IMR-90 (cell line): ENCODE measurements at regions not wholly inside any gene's neighbourhood (a gene's known extent, or its start where the extent isn't known, plus 50 kb on each side); places are given as distances from the start of the nearest gene placed in this dataset.

ENCODE experiments used
- ATAC-seq: fragments of 200-7000 bp; cut with Tn5 transposase; 2 replicates; pipeline ENCODE4 v1.9.1; 2020; ENCODE audit warnings: low read depth, mild to moderate bottlenecking, moderate library complexity
- BruUV-seq: library from RNA; stranded (reverse); fragments of 400-500 nt; replicated peaks from 2 replicates; lab custom pipeline; 2021; lab: Mats Ljungman, UMichigan
- CTCF ChIA-PET: fragments of 300-600 bp; formaldehyde crosslinking; extraction: SDS; loops from one replicate; lab custom pipeline; 2021; ENCODE audit warnings: antibody characterized with exemption; lab: Yijun Ruan, JAX
- POLR2A ChIA-PET: fragments of 300-600 bp; sonication (Branson Sonifier 250); formaldehyde crosslinking; loops from one replicate; lab custom pipeline; 2022; ENCODE audit warnings: antibody characterized with exemption; ENCODE audit not compliant: unreplicated experiment; lab: Charles Lee
- DNase-seq: peaks from one replicate; pipeline ENCODE4 v3.0.0; 2013
- H2AFZ ChIP-seq: replicated peaks from 2 replicates; pipeline ENCODE3; 2013; ENCODE audit warnings: low read length, mild to moderate bottlenecking; ENCODE audit not compliant: poor library complexity
- H2AK5ac ChIP-seq: 2 replicates; pipeline ENCODE4 v1.6.1; 2013; ENCODE audit warnings: low read depth, low read length, inconsistent platforms
- H2AK9ac ChIP-seq: replicated peaks from 2 replicates; pipeline ENCODE3; 2013; ENCODE audit warnings: mild to moderate bottlenecking, low read depth, low read length, moderate library complexity; ENCODE audit not compliant: poor library complexity
- H2BK120ac ChIP-seq: 2 replicates; pipeline ENCODE4 v1.6.1; 2013; ENCODE audit warnings: low read depth, low read length, inconsistent platforms
- H2BK15ac ChIP-seq: 3 replicates; pipeline ENCODE4 v1.6.1; 2013; ENCODE audit warnings: low read depth, low read length, inconsistent platforms
- H2BK20ac ChIP-seq: 2 replicates; pipeline ENCODE4 v1.6.1; 2013; ENCODE audit warnings: low read depth, mild to moderate bottlenecking, inconsistent platforms, low read length, moderate library complexity
- H2BK5ac ChIP-seq: 2 replicates; pipeline ENCODE4 v1.6.1; 2013; ENCODE audit warnings: mild to moderate bottlenecking, low read depth, low read length, inconsistent platforms; ENCODE audit not compliant: poor library complexity, severe bottlenecking
- H3K14ac ChIP-seq: replicated peaks from 2 replicates; pipeline ENCODE4 v1.6.1; 2013; ENCODE audit warnings: low read depth, low read length, inconsistent platforms
- H3K18ac ChIP-seq: 2 replicates; pipeline ENCODE4 v1.6.1; 2013; ENCODE audit warnings: low read depth, low read length, control low read depth
- H3K23ac ChIP-seq: 2 replicates; pipeline ENCODE4 v1.6.1; 2013; ENCODE audit warnings: low read depth, low read length, inconsistent platforms
- H3K27ac ChIP-seq: 2 replicates; pipeline ENCODE4 v1.5.1; 2013; ENCODE audit warnings: mild to moderate bottlenecking, control low read depth, low read length; ENCODE audit not compliant: insufficient read depth
- H3K27me3 ChIP-seq: 2 replicates; pipeline ENCODE4 v1.6.1; 2013; ENCODE audit warnings: low read length; ENCODE audit not compliant: control insufficient read depth, insufficient read depth
- H3K36me3 ChIP-seq: 2 replicates; pipeline ENCODE4 v1.6.1; 2013; ENCODE audit warnings: low read length, mixed read lengths; ENCODE audit not compliant: control insufficient read depth, insufficient read depth
- H3K4ac ChIP-seq: 2 replicates; pipeline ENCODE4 v1.6.1; 2013; ENCODE audit warnings: low read depth, low read length, inconsistent platforms
- H3K4me1 ChIP-seq: 2 replicates; pipeline ENCODE4 v1.6.1; 2013; ENCODE audit warnings: low read length, mixed read lengths; ENCODE audit not compliant: control insufficient read depth, insufficient read depth
- H3K4me2 ChIP-seq: 2 replicates; pipeline ENCODE4 v1.6.1; 2013; ENCODE audit warnings: low read depth, mild to moderate bottlenecking, control low read depth, low read length, moderate library complexity
- H3K4me3 ChIP-seq: 2 replicates; pipeline ENCODE4 v1.5.1; 2013; ENCODE audit warnings: low read depth, mild to moderate bottlenecking, control low read depth, low read length, moderate library complexity; ENCODE audit not compliant: insufficient read depth
- H3K56ac ChIP-seq: 2 replicates; pipeline ENCODE4 v1.6.1; 2013; ENCODE audit warnings: low read length, inconsistent platforms; ENCODE audit not compliant: insufficient read depth; ENCODE audit errors: extremely low read depth
- H3K79me1 ChIP-seq, 2 experiments: 2 replicates each; pipeline ENCODE4 v1.6.1; 2013; ENCODE audit warnings: low read length in 2 of 2, inconsistent platforms in 1 of 2, low read depth in 1 of 2
- H3K9ac ChIP-seq: 2 replicates; pipeline ENCODE4 v1.6.1; 2013; ENCODE audit warnings: low read depth, low read length, control low read depth
- H3K9me1 ChIP-seq: 2 replicates; pipeline ENCODE4 v1.6.1; 2013; ENCODE audit warnings: low read length, inconsistent platforms; ENCODE audit not compliant: insufficient read depth
- H3K9me3 ChIP-seq: 2 replicates; pipeline ENCODE4 v1.6.1; 2013; ENCODE audit warnings: low read length; ENCODE audit not compliant: control insufficient read depth, insufficient read depth
- H4K20me1 ChIP-seq: 2 replicates; pipeline ENCODE4 v1.6.1; 2013; ENCODE audit warnings: low read length, inconsistent platforms; ENCODE audit not compliant: insufficient read depth
- H4K5ac ChIP-seq: 2 replicates; pipeline ENCODE4 v1.6.1; 2013; ENCODE audit warnings: mild to moderate bottlenecking, low read depth, low read length, control low read depth
- H4K8ac ChIP-seq, 2 experiments: 2 replicates each; pipeline ENCODE4 v1.6.1; 2013; ENCODE audit warnings: low read depth in 2 of 2, low read length in 2 of 2, control low read depth in 1 of 2, inconsistent platforms in 1 of 2
- H4K91ac ChIP-seq: 2 replicates; pipeline ENCODE4 v1.6.1; 2013; ENCODE audit warnings: low read depth, low read length, inconsistent platforms; ENCODE audit not compliant: insufficient read depth
- MXI1 ChIP-seq: IDR thresholded peaks from 2 replicates; pipeline ENCODE4 v1.6.1; 2012; ENCODE audit warnings: low read depth, mild to moderate bottlenecking, low read length, moderate library complexity, borderline replicate concordance
- WGBS, 2 experiments: methylation state at CpG; one replicate each; pipeline versions ENCODE4 v1.1.5 to v1.1.7; 2013; ENCODE audit warnings: missing lambda C conversion rate in 2 of 2; ENCODE audit not compliant: insufficient read length in 1 of 2; ENCODE audit errors: extremely low coverage in 2 of 2; 5-methylcytosine and 5-hydroxymethylcytosine counted together
- dilution Hi-C: fragments of 300-500 bp; cut with HindIII; formaldehyde crosslinking; loops from one replicate; pipeline ENCODE4 v1.14.3; 2018; ENCODE audit warnings: low sequenced_read_pairs; ENCODE audit not compliant: unreplicated experiment
- in situ Hi-C: fragments of 300-500 bp; cut with MboI; formaldehyde crosslinking; loops from 3 replicates; pipeline ENCODE4 v1.14.3; 2019; ENCODE audit warnings: low sequenced_read_pairs, inconsistent platforms, mixed read lengths
- intact Hi-C: fragments of 100-400 bp; cut with micrococcal nuclease; formaldehyde crosslinking; loops from 2 replicates; pipeline ENCODE4 v1.10.0; 2022

GRCh38 chr2:12451726-12452125 is 265.0 kb upstream of the TRIB2 start:
- intact Hi-C loops (loop anchor here (10.0 kb wide), 2 partner anchors 127 to 277 kb away; no protein-coding TSS in a partner anchor), dilution Hi-C loops (no loop called here), in situ Hi-C loops (no loop called here)
- peak overlapping the region; percentile 92 for H2BK20ac ChIP-seq
- H4K20me1 ChIP-seq = no peaks in the 10 kb centered on the region
- ChIA-PET CTCF (interaction anchor here (0.8 kb wide), 1 partner anchor 14 kb away, joined by 3 read pairs; no protein-coding TSS in a partner anchor), POLR2A (no interaction called here)
- peak overlapping the region; percentile 44 for H2AK9ac ChIP-seq
- WGBS, 2 experiments = no CpG with 5 or more reads among the region's 5 CpGs
- peak overlapping the region; percentile 44; the same call in 1 of the 2 replicates for H3K23ac ChIP-seq
- H3K4ac ChIP-seq = peak overlapping the region; percentile 78
- H3K27ac ChIP-seq = peak overlapping the region; percentile 97
- peak overlapping the region; percentile 70 for H3K14ac ChIP-seq
- peaks cover 6% of the 10 kb centered on the region; the same call in 1 of the 2 replicates for H3K9me1 ChIP-seq
- ATAC-seq (peak; percentile 42), DNase-seq (no peak)
- H3K9me3 ChIP-seq = no peaks in the 10 kb centered on the region
- peak overlapping the region; percentile 71 for H2AK5ac ChIP-seq
- no peaks in the 10 kb centered on the region for H3K27me3 ChIP-seq
- H4K8ac ChIP-seq = peak overlapping the region; percentile 94 to 95
- H4K91ac ChIP-seq = peak overlapping the region; percentile 90
- peak overlapping the region; percentile 5 for H2AFZ ChIP-seq
- no peaks in the 10 kb centered on the region for H3K79me1 ChIP-seq
- no peak for TF ChIP-seq MXI1
- peak overlapping the region; percentile 81 for H3K56ac ChIP-seq
- peak overlapping the region; percentile 99 for H2BK15ac ChIP-seq
- peak overlapping the region; percentile 78 for H3K9ac ChIP-seq
- no peaks in the 10 kb centered on the region for H3K36me3 ChIP-seq
- peak overlapping the region; percentile 90 for H2BK120ac ChIP-seq
- peak overlapping the region; percentile 99 for H3K18ac ChIP-seq
- peak overlapping the region; percentile 99 for H2BK5ac ChIP-seq
- H3K4me1 ChIP-seq = peaks cover 19% of the 10 kb centered on the region
- H3K4me2 ChIP-seq = peak overlapping the region; percentile 94
- peak overlapping the region; percentile 20; the same call in 1 of the 2 replicates for H3K4me3 ChIP-seq
- no TSS peak for BruUV-seq
- H4K5ac ChIP-seq = peak overlapping the region; percentile 97
